CD8-positive, alpha-beta memory T cell (primary cell): ENCODE measurements at regions not wholly inside any gene's neighbourhood (a gene's known extent, or its start where the extent isn't known, plus 50 kb on each side); places are given as distances from the start of the nearest gene placed in this dataset.
"Not testable (repeated sequence)": the region's sequence is repeated elsewhere in the genome, so short reads cannot be mapped to it uniquely, and the experiment has no call there.

Source experiments
- CTCF ChIA-PET: fragments of 350-600 bp; sonication (Branson Sonifier 250); formaldehyde crosslinking; loops from one replicate; lab custom pipeline; 2021; ENCODE audit warnings: antibody characterized with exemption; lab: Charles Lee
- POLR2A ChIA-PET: fragments of 350-600 bp; sonication (Branson Sonifier 250); formaldehyde crosslinking; loops from one replicate; lab custom pipeline; 2021; ENCODE audit warnings: antibody characterized with exemption; lab: Charles Lee
- DNase-seq, 5 donors: peaks; one replicate each; pipeline versions ENCODE4 v3.0.0 to v3.0.0-alpha.2; 2020 to 2022; ENCODE audit warnings: mixed read lengths in 1 of 5
- H3K27ac ChIP-seq: one replicate; pipeline ENCODE4 v1.7.0; 2013; ENCODE audit warnings: low read depth, mild to moderate bottlenecking, low read length, moderate library complexity
- H3K27me3 ChIP-seq: 2 replicates; pipeline ENCODE4 v1.7.0; 2013; ENCODE audit warnings: low read length, mild to moderate bottlenecking; ENCODE audit not compliant: insufficient read depth, poor library complexity, severe bottlenecking
- H3K36me3 ChIP-seq: 2 replicates; pipeline ENCODE4 v1.7.0; 2013; ENCODE audit warnings: mild to moderate bottlenecking, low read length, moderate library complexity; ENCODE audit not compliant: insufficient read depth
- H3K4me1 ChIP-seq: 2 replicates; pipeline ENCODE4 v1.7.0; 2013; ENCODE audit warnings: mild to moderate bottlenecking, low read length, moderate library complexity; ENCODE audit not compliant: insufficient read depth
- H3K4me3 ChIP-seq: 2 replicates; pipeline ENCODE4 v1.7.0; 2013; ENCODE audit warnings: mild to moderate bottlenecking, low read length
- H3K9me3 ChIP-seq: 2 replicates; pipeline ENCODE4 v1.7.0; 2013; ENCODE audit warnings: mild to moderate bottlenecking, low read length
- H3K27ac Mint-ChIP-seq, 8 donors: one replicate each; pipeline ENCODE4 v1.8.0; 2020 to 2021; ENCODE audit warnings: mixed read lengths in 8 of 8, mild to moderate bottlenecking in 6 of 8, inconsistent platforms in 3 of 8, moderate library complexity in 3 of 8
- H3K27me3 Mint-ChIP-seq, 2 donors: one replicate each; pipeline ENCODE4 v1.8.0; 2020 to 2021; ENCODE audit warnings: mixed read lengths in 2 of 2, mild to moderate bottlenecking in 1 of 2, moderate library complexity in 1 of 2
- H3K36me3 Mint-ChIP-seq, 3 donors: one replicate each; pipeline ENCODE4 v1.8.0; 2020 to 2021; ENCODE audit warnings: mixed read lengths in 3 of 3, inconsistent platforms in 1 of 3, mild to moderate bottlenecking in 1 of 3
- H3K4me1 Mint-ChIP-seq, 3 donors: one replicate each; pipeline ENCODE4 v1.8.0; 2020 to 2021; ENCODE audit warnings: mixed read lengths in 3 of 3, inconsistent platforms in 1 of 3, mild to moderate bottlenecking in 1 of 3
- H3K4me3 Mint-ChIP-seq, 7 donors: one replicate each; pipeline ENCODE4 v1.8.0; 2020 to 2021; ENCODE audit warnings: mixed read lengths in 7 of 7, mild to moderate bottlenecking in 6 of 7, moderate library complexity in 4 of 7, inconsistent platforms in 2 of 7
- H3K9me3 Mint-ChIP-seq, 5 donors: one replicate each; pipeline ENCODE4 v1.8.0; 2020 to 2022; ENCODE audit warnings: mixed read lengths in 5 of 5, mild to moderate bottlenecking in 3 of 5, moderate library complexity in 2 of 5, inconsistent platforms in 1 of 5

GRCh38 chr11:122401581-122401980 lies 253.9 kb upstream of the UBASH3B start:
- H3K27ac Mint-ChIP-seq, H3K4me3 Mint-ChIP-seq, H3K9me3 Mint-ChIP-seq, CTCF ChIA-PET, H3K4me1 ChIP-seq, H3K27me3 Mint-ChIP-seq, H3K9me3 ChIP-seq, H3K27ac ChIP-seq, H3K27me3 ChIP-seq, H3K4me1 Mint-ChIP-seq, DNase-seq, POLR2A ChIA-PET, H3K36me3 ChIP-seq, H3K4me3 ChIP-seq, H3K36me3 Mint-ChIP-seq: not testable (repeated sequence)

GRCh38 chr11:122399375-122399774 lies 256.1 kb upstream of the UBASH3B start:
- Histone ChIP-seq H3K36me3 (no peaks in the 10 kb centered on the region), H3K4me3 (no peak overlapping the region), H3K4me1 (no peaks in the 10 kb centered on the region), H3K27ac (no peak overlapping the region), H3K9me3 (no peaks in the 10 kb centered on the region), H3K27me3 (no peaks in the 10 kb centered on the region)
- DNase-seq, result no peak
- H3K9me3 Mint-ChIP-seq, result no peaks in the 10 kb centered on the region
- no peaks in the 10 kb centered on the region for H3K36me3 Mint-ChIP-seq
- ChIA-PET CTCF (no interaction called here), POLR2A (no interaction called here)
- no peaks in the 10 kb centered on the region for H3K27me3 Mint-ChIP-seq
- no peaks in the 10 kb centered on the region for H3K4me1 Mint-ChIP-seq
- H3K27ac Mint-ChIP-seq, result no peak overlapping the region
- H3K4me3 Mint-ChIP-seq, result no peak overlapping the region

DNA sequence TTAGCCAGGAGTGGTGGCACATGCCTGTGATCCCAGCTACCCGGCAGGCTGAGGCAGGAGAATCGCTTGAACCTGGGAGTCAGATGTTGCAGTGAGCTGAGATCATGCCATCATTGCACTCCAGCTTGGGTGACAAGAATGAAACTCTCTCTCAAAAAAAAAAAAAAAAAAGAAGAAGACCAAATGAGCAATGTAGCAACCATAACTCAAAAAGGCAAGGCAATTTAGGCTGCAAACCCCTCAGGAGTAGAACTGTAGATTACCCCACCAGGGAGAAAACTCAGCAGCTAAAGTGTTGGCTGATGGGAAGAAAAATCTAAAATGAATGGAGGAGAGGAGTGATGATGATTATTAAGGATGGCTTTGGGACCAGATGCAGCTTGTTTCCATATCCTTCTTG lies 256.7 kb upstream of the UBASH3B start:
- H3K27me3 ChIP-seq, result no peaks in the 10 kb centered on the region
- no peaks in the 10 kb centered on the region for H3K27me3 Mint-ChIP-seq
- no peaks in the 10 kb centered on the region for H3K9me3 Mint-ChIP-seq
- ChIA-PET POLR2A (no interaction called here), CTCF (no interaction called here)
- no peaks in the 10 kb centered on the region for H3K36me3 ChIP-seq
- no peaks in the 10 kb centered on the region for H3K36me3 Mint-ChIP-seq
- H3K4me3 Mint-ChIP-seq, result no peak overlapping the region
- no peak overlapping the region for H3K27ac Mint-ChIP-seq
- DNase-seq, result no peak
- H3K4me1 ChIP-seq, result no peaks in the 10 kb centered on the region
- no peak overlapping the region for H3K27ac ChIP-seq
- no peaks in the 10 kb centered on the region for H3K4me1 Mint-ChIP-seq
- H3K4me3 ChIP-seq, result no peak overlapping the region
- H3K9me3 ChIP-seq, result no peaks in the 10 kb centered on the region

- H3K36me3 Mint-ChIP-seq, result no peaks in the 10 kb centered on the region
- ChIA-PET CTCF (no interaction called here), POLR2A (no interaction called here)
- no peaks in the 10 kb centered on the region for H3K27me3 Mint-ChIP-seq
- H3K36me3 ChIP-seq, result no peaks in the 10 kb centered on the region
- no peak overlapping the region for H3K27ac ChIP-seq
- DNase-seq, result no peak
- H3K4me1 Mint-ChIP-seq, result no peaks in the 10 kb centered on the region
- no peak overlapping the region for H3K27ac Mint-ChIP-seq
- no peak overlapping the region for H3K4me3 ChIP-seq
- H3K4me1 ChIP-seq, result no peaks in the 10 kb centered on the region
- no peaks in the 10 kb centered on the region for H3K9me3 ChIP-seq
- no peaks in the 10 kb centered on the region for H3K27me3 ChIP-seq
- no peaks in the 10 kb centered on the region for H3K9me3 Mint-ChIP-seq
- H3K4me3 Mint-ChIP-seq, result no peak overlapping the region
These were observed 257.4 kb upstream of the UBASH3B start for GRCh38 chr11:122398167-122398566.

- Mint-ChIP-seq H3K27me3 (no peaks in the 10 kb centered on the region), H3K4me3 (no peak overlapping the region), H3K9me3 (no peaks in the 10 kb centered on the region), H3K36me3 (no peaks in the 10 kb centered on the region), H3K27ac (no peak overlapping the region), H3K4me1 (no peaks in the 10 kb centered on the region)
- ChIA-PET POLR2A (no interaction called here), CTCF (no interaction called here)
- Histone ChIP-seq H3K9me3 (no peaks in the 10 kb centered on the region), H3K27ac (no peak overlapping the region), H3K27me3 (no peaks in the 10 kb centered on the region), H3K4me3 (no peak overlapping the region), H3K36me3 (no peaks in the 10 kb centered on the region), H3K4me1 (no peaks in the 10 kb centered on the region)
- no peak for DNase-seq
These were observed 260.2 kb upstream of the UBASH3B start for GRCh38 chr11:122395282-122395681.

DNA sequence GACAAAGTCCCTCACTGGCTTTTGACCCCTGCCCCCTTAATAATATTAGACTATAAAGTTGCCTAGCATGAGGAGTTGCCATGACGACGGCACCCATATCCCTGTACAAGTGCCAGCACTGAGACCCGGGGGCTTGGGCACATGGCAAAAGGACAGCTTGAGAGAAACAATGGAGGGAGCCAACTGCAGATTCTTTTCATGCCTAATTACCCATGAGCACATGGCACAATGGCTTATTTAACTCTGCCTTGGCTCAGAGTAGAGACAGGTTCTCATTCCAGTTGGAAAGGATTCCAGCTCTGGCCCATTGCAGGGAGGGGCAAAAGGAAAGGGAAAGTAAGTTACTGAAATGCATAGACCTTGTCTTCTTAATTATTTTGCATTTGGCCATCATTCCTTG lies 261.2 kb upstream of the UBASH3B start:
- POLR2A ChIA-PET, result no interaction called here
- CTCF ChIA-PET, result no interaction called here
- H3K27ac Mint-ChIP-seq, result no peak overlapping the region
- no peaks in the 10 kb centered on the region for H3K9me3 ChIP-seq
- no peaks in the 10 kb centered on the region for H3K4me1 ChIP-seq
- H3K27me3 ChIP-seq, result no peaks in the 10 kb centered on the region
- no peaks in the 10 kb centered on the region for H3K27me3 Mint-ChIP-seq
- H3K27ac ChIP-seq, result no peak overlapping the region
- H3K4me3 ChIP-seq, result no peak overlapping the region
- no peaks in the 10 kb centered on the region for H3K36me3 ChIP-seq
- H3K4me3 Mint-ChIP-seq, result no peak overlapping the region
- no peaks in the 10 kb centered on the region for H3K4me1 Mint-ChIP-seq
- no peak for DNase-seq
- no peaks in the 10 kb centered on the region for H3K36me3 Mint-ChIP-seq
- H3K9me3 Mint-ChIP-seq, result no peaks in the 10 kb centered on the region

GRCh38 chr11:122393209-122393860 lies 262.2 kb upstream of the UBASH3B start:
- Mint-ChIP-seq H3K4me1 (no peaks in the 10 kb centered on the region), H3K27ac (no peak overlapping the region), H3K9me3 (no peaks in the 10 kb centered on the region), H3K27me3 (no peaks in the 10 kb centered on the region), H3K36me3 (no peaks in the 10 kb centered on the region), H3K4me3 (no peak overlapping the region)
- ChIA-PET CTCF (no interaction called here), POLR2A (no interaction called here)
- no peak overlapping the region for H3K27ac ChIP-seq
- no peaks in the 10 kb centered on the region for H3K27me3 ChIP-seq
- no peak for DNase-seq
- no peak overlapping the region for H3K4me3 ChIP-seq
- no peaks in the 10 kb centered on the region for H3K9me3 ChIP-seq
- H3K4me1 ChIP-seq, result no peaks in the 10 kb centered on the region
- no peaks in the 10 kb centered on the region for H3K36me3 ChIP-seq

DNA sequence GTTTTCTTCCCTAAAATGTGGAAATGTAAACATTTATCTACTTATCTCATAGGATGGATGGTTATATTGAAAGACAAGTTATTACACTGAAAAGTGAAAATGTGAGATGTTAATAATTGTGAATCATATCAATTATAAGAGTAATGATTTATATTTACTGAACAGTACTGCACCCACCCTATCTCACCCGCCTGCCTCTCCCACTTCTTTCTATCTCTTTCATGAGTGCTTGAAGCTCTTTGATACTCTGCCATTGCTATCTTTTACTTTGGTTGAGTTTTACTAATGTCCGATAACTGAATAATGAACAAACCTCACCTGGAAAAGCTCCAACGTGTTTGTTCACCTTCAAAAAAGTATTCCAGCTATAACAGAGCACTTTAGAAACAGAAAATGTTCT lies 263.0 kb upstream of the UBASH3B start:
- no peak overlapping the region for H3K27ac ChIP-seq
- H3K9me3 ChIP-seq, result no peaks in the 10 kb centered on the region
- Mint-ChIP-seq H3K4me1 (no peaks in the 10 kb centered on the region), H3K36me3 (no peaks in the 10 kb centered on the region), H3K27ac (peak overlapping the region in 1 of 8 donors; percentile 17), H3K27me3 (no peaks in the 10 kb centered on the region), H3K4me3 (no peak overlapping the region), H3K9me3 (no peaks in the 10 kb centered on the region)
- H3K27me3 ChIP-seq, result no peaks in the 10 kb centered on the region
- H3K36me3 ChIP-seq, result no peaks in the 10 kb centered on the region
- ChIA-PET POLR2A (no interaction called here), CTCF (no interaction called here)
- DNase-seq, result no peak
- no peak overlapping the region for H3K4me3 ChIP-seq
- H3K4me1 ChIP-seq, result no peaks in the 10 kb centered on the region

- Histone ChIP-seq H3K4me1 (no peaks in the 10 kb centered on the region), H3K36me3 (no peaks in the 10 kb centered on the region), H3K4me3 (no peak overlapping the region), H3K27ac (no peak overlapping the region), H3K27me3 (no peaks in the 10 kb centered on the region), H3K9me3 (no peaks in the 10 kb centered on the region)
- Mint-ChIP-seq H3K27ac (no peak overlapping the region), H3K4me3 (no peak overlapping the region), H3K36me3 (no peaks in the 10 kb centered on the region), H3K9me3 (no peaks in the 10 kb centered on the region), H3K4me1 (no peaks in the 10 kb centered on the region), H3K27me3 (no peaks in the 10 kb centered on the region)
- no peak for DNase-seq
- ChIA-PET CTCF (no interaction called here), POLR2A (no interaction called here)
These were observed 264.5 kb upstream of the UBASH3B start for GRCh38 chr11:122391049-122391448.
